HFFc6 (cell line): ENCODE measurements at regions not wholly inside any gene's neighbourhood (a gene's known extent, or its start where the extent isn't known, plus 50 kb on each side); places are given as distances from the start of the nearest gene placed in this dataset.

Experiments
- DNase-seq: peaks from one replicate; pipeline ENCODE4 v3.0.0-alpha.2; 2018
- H3K27ac Mint-ChIP-seq: 2 replicates; pipeline ENCODE4 v1.8.0; 2020; ENCODE audit warnings: mild to moderate bottlenecking, mixed read lengths
- H3K27me3 Mint-ChIP-seq: 2 replicates; pipeline ENCODE4 v1.8.0; 2021; ENCODE audit warnings: mild to moderate bottlenecking, moderate library complexity, mixed read lengths; ENCODE audit not compliant: insufficient read depth
- H3K36me3 Mint-ChIP-seq: 2 replicates; pipeline ENCODE4 v1.8.0; 2021; ENCODE audit warnings: low read depth, mixed read lengths
- H3K4me1 Mint-ChIP-seq: 2 replicates; pipeline ENCODE4 v1.8.0; 2020; ENCODE audit warnings: low read depth, mixed read lengths
- H3K4me3 Mint-ChIP-seq: 2 replicates; pipeline ENCODE4 v1.8.0; 2020; ENCODE audit warnings: mild to moderate bottlenecking, moderate library complexity, mixed read lengths
- H3K9me3 Mint-ChIP-seq: 2 replicates; pipeline ENCODE4 v1.8.0; 2020; ENCODE audit warnings: mild to moderate bottlenecking, mixed read lengths
- CTCF ChIP-seq: fragments of 200-600 bp; sonication (generic); IDR thresholded peaks from 2 replicates; pipeline ENCODE4 v1.5.0; 2021; ENCODE audit warnings: antibody characterized with exemption, mild to moderate bottlenecking

DNA sequence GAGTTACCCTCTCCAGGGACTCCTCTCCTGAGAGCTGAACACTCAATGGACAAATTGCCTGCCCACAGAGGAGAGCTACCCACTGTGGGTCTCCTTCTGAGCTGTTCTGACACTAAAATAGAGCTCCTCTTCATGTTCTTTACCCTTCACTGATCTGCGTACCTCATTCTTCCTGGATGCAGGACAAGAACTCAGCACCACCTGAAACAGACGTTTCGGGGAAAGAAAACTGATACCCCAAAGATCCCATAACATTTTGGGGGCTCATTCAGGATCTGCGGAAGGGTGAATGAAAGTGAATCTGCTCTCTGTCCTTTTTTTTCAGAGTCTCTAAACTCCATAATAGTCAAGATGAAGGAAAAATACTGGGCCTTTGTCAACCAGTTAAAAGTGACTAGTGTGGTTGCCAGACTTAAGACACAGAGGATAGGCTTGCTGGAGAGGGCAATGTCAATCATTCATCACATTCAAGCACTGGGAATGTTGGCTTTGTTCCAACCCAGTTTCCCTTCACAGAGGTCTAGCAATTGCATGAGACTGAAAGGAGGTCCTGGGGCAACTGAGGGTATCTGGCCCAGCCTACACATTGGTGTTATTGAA is 136.7 kb upstream of the SLITRK6 start:
- H3K4me1 Mint-ChIP-seq: no peaks in the 10 kb centered on the region
- DNase-seq: no peak
- no peaks in the 10 kb centered on the region for H3K36me3 Mint-ChIP-seq
- H3K27ac Mint-ChIP-seq: no peak overlapping the region
- peaks cover 44% of the 10 kb centered on the region for H3K9me3 Mint-ChIP-seq
- no peaks in the 10 kb centered on the region; the same call in 1 of the 2 replicates for H3K27me3 Mint-ChIP-seq
- no peak for TF ChIP-seq CTCF
- no peak overlapping the region for H3K4me3 Mint-ChIP-seq

- H3K27me3 Mint-ChIP-seq: no peaks in the 10 kb centered on the region
- TF ChIP-seq CTCF: no peak
- no peaks in the 10 kb centered on the region for H3K4me1 Mint-ChIP-seq
- no peaks in the 10 kb centered on the region for H3K36me3 Mint-ChIP-seq
- peaks cover 13% of the 10 kb centered on the region for H3K9me3 Mint-ChIP-seq
- no peak overlapping the region for H3K27ac Mint-ChIP-seq
- DNase-seq: no peak
- H3K4me3 Mint-ChIP-seq: no peak overlapping the region
Observed at GRCh38 chr13:85930108-85930507, 130.9 kb upstream of the SLITRK6 start.

DNA sequence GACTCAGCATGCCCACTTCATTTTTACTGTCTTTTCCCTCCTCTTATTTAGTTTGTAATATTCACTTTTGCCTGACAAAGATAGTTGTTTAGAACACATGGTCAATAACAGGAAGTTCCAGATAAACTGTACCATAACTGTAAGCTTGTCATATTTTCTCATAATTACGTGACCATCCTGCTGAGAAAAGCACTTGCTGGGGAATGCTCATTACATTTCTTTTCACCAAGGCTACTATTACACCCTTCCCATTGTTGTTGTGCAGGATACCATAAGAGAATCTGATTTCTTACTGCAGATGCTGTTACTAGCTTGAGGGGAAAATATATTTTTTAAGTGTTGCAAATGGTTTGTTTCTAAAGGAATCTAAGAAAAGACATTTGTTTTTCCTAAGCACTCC is 111.7 kb upstream of the SLITRK6 start:
- Mint-ChIP-seq H3K4me3 (no peak overlapping the region), H3K9me3 (peaks cover 16% of the 10 kb centered on the region), H3K27ac (no peak overlapping the region), H3K4me1 (no peaks in the 10 kb centered on the region), H3K36me3 (no peaks in the 10 kb centered on the region), H3K27me3 (no peaks in the 10 kb centered on the region)
- no peak for DNase-seq
- no peak for TF ChIP-seq CTCF

DNA sequence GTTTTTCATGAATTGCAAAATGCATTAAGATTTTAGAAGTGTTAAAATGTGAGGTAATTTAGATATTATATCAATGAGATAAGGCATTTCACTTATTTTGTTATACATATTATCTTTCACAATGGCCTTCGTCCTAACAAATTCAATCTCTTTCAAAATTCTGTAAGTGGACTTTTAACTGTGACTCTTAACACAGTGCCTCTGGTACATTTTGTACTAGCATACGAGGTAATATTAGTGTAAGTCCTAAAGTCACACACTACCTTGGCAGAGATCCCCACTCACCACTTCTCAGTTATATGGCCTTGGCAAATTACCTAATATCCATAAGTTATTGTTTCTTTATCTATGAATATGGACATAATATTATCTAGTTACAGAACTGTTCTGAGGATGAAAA is 101.3 kb upstream of the SLITRK6 start:
- Mint-ChIP-seq H3K4me3 (no peak overlapping the region), H3K4me1 (no peaks in the 10 kb centered on the region), H3K36me3 (no peaks in the 10 kb centered on the region), H3K27ac (no peak overlapping the region), H3K27me3 (no peaks in the 10 kb centered on the region; the same call in 1 of the 2 replicates), H3K9me3 (peaks cover 9% of the 10 kb centered on the region; the same call in 1 of the 2 replicates)
- DNase-seq: no peak
- no peak for TF ChIP-seq CTCF

DNA sequence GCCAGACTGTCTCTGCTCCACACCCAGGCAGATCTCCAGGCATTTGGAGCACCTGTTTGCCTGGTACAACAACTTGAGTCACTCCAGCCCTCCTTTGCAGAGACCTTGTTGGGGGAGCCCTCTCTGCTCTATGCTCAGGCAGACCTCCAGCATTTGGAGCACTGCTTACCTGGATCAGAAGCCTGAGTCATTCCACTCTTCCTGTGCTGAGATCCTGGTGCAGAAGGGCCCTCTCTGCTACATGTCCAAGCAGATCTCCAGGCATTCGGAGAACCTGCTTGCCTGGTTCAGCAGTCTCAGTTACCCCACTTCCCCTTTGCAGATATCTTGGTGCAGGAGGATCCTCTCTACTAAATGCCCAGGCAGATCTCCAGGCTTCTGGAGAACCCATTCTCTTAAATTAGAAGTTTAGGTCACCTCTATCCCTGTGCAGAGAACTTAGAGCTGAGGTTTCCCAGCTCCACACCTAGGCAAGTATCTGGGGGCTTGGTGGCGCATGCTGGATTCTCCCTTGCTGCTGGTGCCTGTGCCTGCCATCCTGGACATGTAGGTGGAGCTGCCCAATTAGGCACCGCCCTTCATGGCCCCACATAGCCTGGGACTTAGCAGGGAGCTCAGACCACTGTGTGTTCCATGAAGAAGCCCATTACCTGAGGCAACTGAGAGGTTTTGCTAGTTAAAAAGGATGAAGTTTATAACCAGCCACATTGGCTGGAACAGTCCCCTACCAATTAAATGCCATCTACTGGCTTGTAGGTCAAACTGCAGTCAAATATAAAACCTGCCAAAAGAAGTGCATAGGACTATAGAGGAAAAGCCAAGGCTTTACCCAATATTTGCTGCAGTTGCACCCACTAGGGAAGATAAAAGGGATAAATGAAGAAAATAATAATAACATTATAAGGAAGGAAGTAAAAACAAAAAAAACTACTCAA is 97.6 kb upstream of the SLITRK6 start:
- peaks cover 11% of the 10 kb centered on the region; the same call in 1 of the 2 replicates for H3K9me3 Mint-ChIP-seq
- no peak for DNase-seq
- peak; percentile 33 for TF ChIP-seq CTCF
- no peaks in the 10 kb centered on the region for H3K27me3 Mint-ChIP-seq
- no peaks in the 10 kb centered on the region for H3K4me1 Mint-ChIP-seq
- no peak overlapping the region for H3K4me3 Mint-ChIP-seq
- no peaks in the 10 kb centered on the region for H3K36me3 Mint-ChIP-seq
- no peak overlapping the region for H3K27ac Mint-ChIP-seq
